GM20431 (cell line): ENCODE measurements at regions not wholly inside any gene's neighbourhood (a gene's known extent, or its start where the extent isn't known, plus 50 kb on each side); places are given as distances from the start of the nearest gene placed in this dataset.
"Not testable (repeated sequence)": the region's sequence is repeated elsewhere in the genome, so short reads cannot be mapped to it uniquely, and the experiment has no call there.

ENCODE experiments used
- in situ Hi-C: fragments of 300-500 bp; cut with MseI, MboI; formaldehyde crosslinking; loops from one replicate; pipeline ENCODE4 v1.15.0; 2020; ENCODE audit warnings: low sequenced_read_pairs; ENCODE audit not compliant: unreplicated experiment

GRCh38 chr7:35908331-35909216 lies 107.7 kb downstream of the SEPTIN7 start:
- in situ Hi-C loops = loop anchor here (10.0 kb wide), 1 partner anchor 204 kb away; no protein-coding TSS in a partner anchor

GRCh38 chr7:35909870-35910357 lies 109.1 kb downstream of the SEPTIN7 start:
- in situ Hi-C loops = loop anchor here (10.0 kb wide), 1 partner anchor 205 kb away; no protein-coding TSS in a partner anchor

GRCh38 chr7:35910621-35911020 lies 109.8 kb downstream of the SEPTIN7 start:
- in situ Hi-C loops = not testable (repeated sequence)

GRCh38 chr7:35913350-35913749 lies 112.5 kb downstream of the SEPTIN7 start:
- in situ Hi-C loops = not testable (repeated sequence)

- in situ Hi-C loops = not testable (repeated sequence)
These were observed 113.4 kb downstream of the SEPTIN7 start for GRCh38 chr7:35914214-35914613.

- in situ Hi-C loops = not testable (repeated sequence)
These were observed 114.5 kb downstream of the SEPTIN7 start for GRCh38 chr7:35915247-35915955.

- in situ Hi-C loops = not testable (repeated sequence)
These were observed 117.4 kb downstream of the SEPTIN7 start for GRCh38 chr7:35918217-35918616.

GRCh38 chr7:35919607-35920006 lies 118.8 kb downstream of the SEPTIN7 start:
- in situ Hi-C loops = not testable (repeated sequence)

GRCh38 chr7:35921338-35921737 lies 120.5 kb downstream of the SEPTIN7 start:
- in situ Hi-C loops = not testable (repeated sequence)

- in situ Hi-C loops = not testable (repeated sequence)
These were observed 123.8 kb downstream of the SEPTIN7 start for GRCh38 chr7:35924668-35925067.

- in situ Hi-C loops = not testable (repeated sequence)
These were observed 126.1 kb downstream of the SEPTIN7 start for GRCh38 chr7:35926966-35927365.

- in situ Hi-C loops = not testable (repeated sequence)
These were observed 130.3 kb downstream of the SEPTIN7 start for GRCh38 chr7:35931134-35931533.

GRCh38 chr7:35931551-35931950 lies 130.7 kb downstream of the SEPTIN7 start:
- in situ Hi-C loops = not testable (repeated sequence)

- in situ Hi-C loops = not testable (repeated sequence)
These were observed 139.8 kb downstream of the SEPTIN7 start for GRCh38 chr7:35940695-35941094.

- in situ Hi-C loops = not testable (repeated sequence)
These were observed 144.8 kb downstream of the SEPTIN7 start for GRCh38 chr7:35945621-35946020.

- in situ Hi-C loops = not testable (repeated sequence)
These were observed 154.9 kb downstream of the SEPTIN7 start for GRCh38 chr7:35955735-35956134.

- in situ Hi-C loops = not testable (repeated sequence)
These were observed 156.1 kb downstream of the SEPTIN7 start for GRCh38 chr7:35956988-35957387.

GRCh38 chr7:35961260-35961659 lies 160.4 kb downstream of the SEPTIN7 start:
- in situ Hi-C loops = not testable (repeated sequence)

- in situ Hi-C loops = not testable (repeated sequence)
These were observed 161.8 kb downstream of the SEPTIN7 start for GRCh38 chr7:35962607-35963006.

GRCh38 chr7:35967366-35968139 lies 166.7 kb downstream of the SEPTIN7 start:
- in situ Hi-C loops = no loop called here
